Hepatocyte (in vitro differentiated cells): ENCODE measurements at regions not wholly inside any gene's neighbourhood (a gene's known extent, or its start where the extent isn't known, plus 50 kb on each side); places are given as distances from the start of the nearest gene placed in this dataset.

Experiments used
- EZH2 ChIP-seq: fragments of 200-600 bp; sonication (generic); IDR thresholded peaks from 2 replicates; pipeline ENCODE4 v1.6.1; 2016; ENCODE audit warnings: antibody characterized with exemption, mild to moderate bottlenecking, borderline replicate concordance
- EZH2phosphoT487 ChIP-seq: fragments of 200-600 bp; sonication (generic); IDR thresholded peaks from one replicate; pipeline ENCODE4 v1.6.1; 2018; ENCODE audit warnings: antibody characterized with exemption, mild to moderate bottlenecking, low read depth, moderate library complexity; ENCODE audit not compliant: unreplicated experiment, severe bottlenecking
- TF ChIP-seq, protein P1 (sequence below): fragments of 200-600 bp; sonication (generic); IDR thresholded peaks from 2 replicates; pipeline ENCODE4 v1.5.1; 2016; ENCODE audit warnings: antibody characterized with exemption, mild to moderate bottlenecking; ENCODE audit not compliant: poor library complexity

DNA sequence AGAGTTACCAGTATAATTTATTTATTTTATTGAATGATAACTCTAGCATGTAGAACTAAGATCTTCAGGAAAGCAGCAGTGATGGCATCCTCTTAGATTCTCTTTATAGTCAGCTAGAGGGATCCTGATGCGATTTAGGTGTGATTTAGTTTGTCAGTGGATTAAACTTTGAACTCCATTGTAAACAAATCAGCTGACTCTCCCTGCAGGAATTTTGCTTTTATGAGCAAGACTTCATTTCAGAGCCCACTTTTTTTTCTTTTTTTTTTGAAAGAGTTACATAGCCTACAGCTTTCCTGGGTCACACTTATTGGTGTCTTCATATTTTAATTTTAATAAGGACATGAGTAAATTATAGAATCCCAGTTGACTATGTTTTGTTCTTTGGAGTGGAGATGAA is 93.8 kb upstream of the SEMA6A start:
- TF ChIP-seq EZH2phosphoT487, result no peak
- no peak for TF ChIP-seq EZH2
- TF ChIP-seq, protein P1, sequence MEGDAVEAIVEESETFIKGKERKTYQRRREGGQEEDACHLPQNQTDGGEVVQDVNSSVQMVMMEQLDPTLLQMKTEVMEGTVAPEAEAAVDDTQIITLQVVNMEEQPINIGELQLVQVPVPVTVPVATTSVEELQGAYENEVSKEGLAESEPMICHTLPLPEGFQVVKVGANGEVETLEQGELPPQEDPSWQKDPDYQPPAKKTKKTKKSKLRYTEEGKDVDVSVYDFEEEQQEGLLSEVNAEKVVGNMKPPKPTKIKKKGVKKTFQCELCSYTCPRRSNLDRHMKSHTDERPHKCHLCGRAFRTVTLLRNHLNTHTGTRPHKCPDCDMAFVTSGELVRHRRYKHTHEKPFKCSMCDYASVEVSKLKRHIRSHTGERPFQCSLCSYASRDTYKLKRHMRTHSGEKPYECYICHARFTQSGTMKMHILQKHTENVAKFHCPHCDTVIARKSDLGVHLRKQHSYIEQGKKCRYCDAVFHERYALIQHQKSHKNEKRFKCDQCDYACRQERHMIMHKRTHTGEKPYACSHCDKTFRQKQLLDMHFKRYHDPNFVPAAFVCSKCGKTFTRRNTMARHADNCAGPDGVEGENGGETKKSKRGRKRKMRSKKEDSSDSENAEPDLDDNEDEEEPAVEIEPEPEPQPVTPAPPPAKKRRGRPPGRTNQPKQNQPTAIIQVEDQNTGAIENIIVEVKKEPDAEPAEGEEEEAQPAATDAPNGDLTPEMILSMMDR, result no peak
